HUDEP-2 (cell line): ENCODE measurements at regions not wholly inside any gene's neighbourhood (a gene's known extent, or its start where the extent isn't known, plus 50 kb on each side); places are given as distances from the start of the nearest gene placed in this dataset.

ENCODE experiments used
- DNase-seq, 76 experiments: peaks; one replicate each; lab custom pipeline; 2025; ENCODE audit not compliant: unreplicated experiment in 76 of 76; lab: John Stamatoyannopoulos, UW

DNA sequence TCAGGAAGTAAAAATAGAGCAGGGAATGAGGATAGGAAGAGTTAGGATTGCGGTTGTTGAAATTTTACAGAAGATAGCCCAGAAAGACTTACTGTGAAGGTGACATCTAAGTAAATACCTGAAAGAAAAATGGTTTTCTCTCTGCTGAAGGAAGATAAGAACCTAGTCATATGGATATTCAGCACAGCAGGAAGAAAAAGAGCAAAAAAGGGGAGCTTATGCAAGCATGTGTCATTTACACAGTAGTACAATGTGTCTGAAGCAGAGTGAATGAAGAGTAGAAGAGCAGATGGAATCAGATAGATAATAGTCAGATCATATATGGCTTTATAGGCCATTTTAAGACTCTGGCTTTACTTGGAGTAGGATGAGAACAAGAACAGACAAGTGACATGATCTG is 126.9 kb upstream of the TENT5D start:
- peak in 1 of 76 experiments; percentile 0 for DNase-seq

DNA sequence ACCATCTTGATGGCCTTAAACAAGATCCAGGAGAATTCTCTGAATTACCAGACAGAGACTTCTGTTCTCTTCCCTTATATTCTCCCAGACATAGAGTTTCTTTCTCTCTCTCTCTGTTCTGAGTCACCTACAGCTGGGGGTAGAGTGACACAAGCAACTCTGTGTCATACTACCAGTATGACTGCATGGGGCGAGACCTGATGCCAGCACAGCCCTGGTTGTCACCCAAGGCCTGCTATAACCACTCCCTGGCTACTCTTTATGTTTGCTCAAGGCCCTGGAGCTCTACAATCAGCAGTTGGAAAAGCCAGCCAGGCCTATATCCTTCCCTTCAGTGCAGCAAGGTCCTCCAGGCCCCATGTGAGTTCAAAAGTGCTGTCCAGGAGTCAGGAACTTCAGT is 114.2 kb upstream of the TENT5D start:
- DNase-seq = no peak

DNA sequence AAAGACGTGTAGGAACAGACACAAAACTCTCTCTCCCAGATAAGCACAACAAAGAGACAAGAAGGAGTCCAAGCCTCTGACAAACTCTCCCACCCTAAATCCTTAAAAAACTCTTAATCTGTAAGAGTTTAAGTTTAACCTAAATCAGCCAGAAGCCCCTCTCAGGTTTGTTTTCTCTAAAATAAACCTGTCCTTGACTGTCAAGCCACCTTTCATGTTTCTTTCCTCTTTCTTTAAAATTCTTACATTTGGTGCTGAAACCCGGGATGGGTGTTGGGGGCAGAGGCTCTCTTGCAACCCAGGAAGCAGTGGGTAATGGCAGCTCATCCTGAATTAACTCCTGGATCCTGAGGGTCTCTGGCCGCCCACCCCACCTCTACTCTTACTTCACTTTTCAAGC is 107.8 kb upstream of the TENT5D start:
- no peak for DNase-seq

DNA sequence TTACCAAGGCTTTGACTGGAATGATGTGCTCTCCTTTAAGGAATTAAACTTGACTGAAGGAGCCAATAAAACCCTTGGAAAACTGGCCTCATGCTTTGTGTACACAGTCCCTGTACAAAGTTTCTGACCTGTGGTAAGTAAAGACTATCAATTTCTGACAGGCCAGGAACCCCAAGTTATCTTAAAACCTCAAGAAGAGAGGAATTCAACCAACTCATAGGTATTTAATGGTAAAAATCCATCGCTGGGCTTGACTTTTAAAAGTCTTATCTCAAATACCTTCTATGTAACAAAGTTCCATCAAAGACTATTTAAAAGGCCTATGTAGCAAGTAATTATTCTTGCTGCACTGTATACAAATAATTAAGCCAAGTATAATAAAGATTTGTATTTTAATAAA is 103.7 kb upstream of the TENT5D start:
- peak in 7 of 76 experiments; percentile 5 to 25 (median 13) for DNase-seq

DNA sequence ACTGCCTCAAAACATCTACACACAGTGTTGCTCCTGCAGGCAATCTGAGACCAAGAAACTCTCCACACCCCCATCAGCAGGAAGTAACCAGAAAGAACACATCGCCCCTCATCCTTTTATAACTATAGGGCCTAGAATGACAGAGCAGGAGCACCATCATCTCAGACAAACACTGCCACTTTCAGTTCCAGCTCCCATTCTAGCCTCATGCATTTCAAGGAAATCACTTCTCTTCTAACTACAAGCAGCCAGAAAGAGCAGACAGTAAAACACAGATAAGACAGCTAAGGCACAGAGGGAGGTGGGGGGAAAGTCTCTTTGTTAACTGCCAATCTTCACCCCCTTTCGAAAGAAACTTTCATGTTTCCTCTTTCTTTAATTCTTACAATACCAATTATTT is 102.6 kb upstream of the TENT5D start:
- peak in 31 of 76 experiments; percentile 0 to 61 (median 15) for DNase-seq

DNA sequence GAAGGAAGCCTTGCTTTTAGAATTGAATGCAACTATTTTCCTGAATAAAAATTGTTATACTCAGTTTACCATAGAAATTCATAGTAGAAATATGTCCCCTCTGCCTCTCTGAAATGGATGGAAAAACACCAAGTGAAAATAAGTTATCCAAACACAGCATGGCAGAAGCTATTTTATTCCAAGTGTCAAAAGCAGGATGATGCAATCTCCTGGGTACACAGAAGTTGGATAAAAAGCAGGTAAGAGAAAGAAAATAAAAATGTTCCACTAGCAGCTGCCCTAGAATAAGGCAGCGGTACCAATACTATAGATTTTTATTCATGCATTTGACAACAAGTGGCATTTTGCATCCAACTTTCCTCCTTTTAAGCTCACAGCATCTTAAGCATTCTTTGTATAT is 89.0 kb upstream of the TENT5D start:
- no peak for DNase-seq

DNA sequence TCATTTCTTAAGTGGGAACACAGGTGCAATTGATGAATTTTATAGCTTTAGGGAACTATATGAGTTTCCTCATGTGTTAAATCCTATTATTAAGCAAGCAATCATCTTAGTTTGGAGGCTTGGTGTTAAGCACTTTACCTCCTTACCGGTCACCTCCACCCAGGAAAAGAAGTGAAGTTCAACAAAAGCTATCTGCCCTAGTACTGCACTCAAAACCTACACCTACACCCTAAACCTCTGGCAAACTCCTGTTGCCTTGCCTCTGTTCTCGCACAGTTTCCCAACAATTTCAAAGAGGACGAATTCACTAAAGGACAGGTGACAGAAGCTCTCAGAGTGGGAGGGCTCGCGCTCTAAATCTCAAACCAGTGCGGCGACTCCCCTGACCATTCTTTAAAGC is 85.7 kb upstream of the TENT5D start:
- peak in 2 of 76 experiments; percentile 4 to 5 for DNase-seq

DNA sequence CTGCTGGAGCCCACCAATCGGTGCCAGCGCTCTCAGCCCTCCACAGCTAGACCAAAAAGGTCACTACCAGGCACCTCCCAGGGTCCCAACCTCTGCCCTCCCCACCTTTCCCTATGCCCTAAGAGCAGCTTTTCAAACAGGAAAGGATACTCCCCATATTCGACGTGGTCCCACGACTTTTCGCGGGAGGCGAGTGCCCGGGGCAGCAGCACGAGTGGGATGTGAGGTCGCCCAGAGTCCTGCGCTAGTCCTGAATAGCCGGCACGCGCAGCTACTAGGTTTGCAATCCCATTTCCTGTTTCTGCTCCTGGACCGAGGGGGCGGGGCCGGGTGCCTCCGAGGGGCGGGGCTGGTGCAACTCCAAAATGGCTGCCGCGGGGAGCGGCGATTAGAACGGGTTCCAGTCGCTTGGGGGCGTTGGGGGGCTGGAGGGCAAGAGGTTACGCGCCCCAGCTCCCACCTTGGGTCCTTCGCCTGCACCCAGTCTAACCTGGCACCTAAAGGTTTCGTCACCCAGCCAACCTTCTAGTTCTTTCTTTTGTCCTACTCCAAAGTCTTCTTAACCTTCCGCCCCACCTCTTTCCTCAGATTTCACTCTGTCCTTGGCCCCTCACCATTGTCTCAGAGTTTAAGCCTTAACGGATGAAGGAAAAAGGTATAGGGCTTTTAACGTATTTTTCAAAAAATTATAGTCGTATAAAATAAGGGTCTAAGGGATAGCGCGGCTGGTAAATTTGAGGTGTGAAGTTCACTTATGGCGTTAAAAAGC is 85.0 kb upstream of the TENT5D start:
- peak in 71 of 76 experiments; percentile 1 to 84 (median 61) for DNase-seq

DNA sequence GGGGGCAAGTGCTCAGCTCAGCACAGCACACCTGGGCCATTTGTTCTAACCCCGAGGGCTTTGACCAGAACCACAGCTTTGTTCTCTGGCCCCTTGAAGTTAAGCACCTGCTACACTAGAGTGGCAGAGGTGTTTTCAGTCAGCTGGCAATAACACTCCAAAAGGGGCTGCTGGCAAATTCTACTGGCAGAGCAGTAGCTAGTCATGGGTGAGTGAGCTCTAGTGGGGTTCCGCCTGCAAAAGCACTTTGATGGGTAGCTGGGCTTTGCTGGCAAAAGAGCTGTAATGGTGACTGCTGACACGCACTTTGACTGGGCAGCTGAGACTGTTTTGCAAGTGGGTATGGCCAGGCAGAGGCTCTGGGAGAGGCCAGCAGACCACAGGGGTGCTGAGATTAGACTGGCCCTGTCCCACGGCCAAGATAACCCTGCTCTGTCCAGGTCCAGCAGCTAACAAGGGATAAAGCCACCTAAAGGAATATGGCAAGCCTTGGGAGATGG is 65.2 kb upstream of the TENT5D start:
- no peak for DNase-seq
